ENCODE measurements at regions not wholly inside any gene's neighbourhood (a gene's known extent, or its start where the extent isn't known, plus 50 kb on each side); places are given as distances from the start of the nearest gene placed in this dataset.

- no peaks in the 10 kb centered on the region for H3K4me1 ChIP-seq (replicated peaks in 1 of 2)
- intact Hi-C loops (cut with DNase I): no loop called here
- no peak overlapping the region for H3K27ac ChIP-seq
- H3K36me3 ChIP-seq (replicated peaks in 1 of 2): no peaks in the 10 kb centered on the region
- H3K4me3 ChIP-seq: no peak overlapping the region
- TF ChIP-seq CTCF (IDR thresholded peaks at IDR 0.05) (no peak), POLR2A (IDR thresholded peaks at IDR 0.05) (no peak)
- no peaks in the 10 kb centered on the region for H3K27me3 ChIP-seq
- 59 to 68% (median 62%) methylated on average over 2 of the region's 2 CpGs for WGBS, 4 donors
- no peak for DNase-seq
- H3K9me3 ChIP-seq (replicated peaks in 1 of 3): no peaks in the 10 kb centered on the region
These were observed 425.0 kb downstream of the SNAPC1 start for GRCh38 chr14:62187265-62187664.

GRCh38 chr14:62189698-62190097 is 427.5 kb downstream of the SNAPC1 start:
- DNase-seq: peak in 6 of 7 donors; percentile 43 to 73 (median 59)
- Histone ChIP-seq H3K27ac (no peak overlapping the region), H3K27me3 (no peaks in the 10 kb centered on the region), H3K4me1 (replicated peaks in 1 of 2) (no peaks in the 10 kb centered on the region), H3K36me3 (replicated peaks in 1 of 2) (no peaks in the 10 kb centered on the region), H3K9me3 (replicated peaks in 1 of 3) (no peaks in the 10 kb centered on the region), H3K4me3 (no peak overlapping the region)
- WGBS, 4 donors: 0% methylated on average over 1 of the region's 1 CpG
- intact Hi-C loops (cut with DNase I): no loop called here
- no peak for TF ChIP-seq CTCF (IDR thresholded peaks at IDR 0.05)
- no peak for TF ChIP-seq POLR2A (IDR thresholded peaks at IDR 0.05)

GRCh38 chr14:62206456-62206855 is 444.2 kb downstream of the SNAPC1 start:
- no peak for DNase-seq
- 47 to 66% (median 54%) methylated on average over 3 of the region's 3 CpGs for WGBS, 4 donors
- no peaks in the 10 kb centered on the region for H3K36me3 ChIP-seq (replicated peaks in 1 of 2)
- no peaks in the 10 kb centered on the region for H3K27me3 ChIP-seq
- no peaks in the 10 kb centered on the region for H3K4me1 ChIP-seq (replicated peaks in 1 of 2)
- TF ChIP-seq CTCF (IDR thresholded peaks at IDR 0.05): no peak
- TF ChIP-seq POLR2A (IDR thresholded peaks at IDR 0.05): no peak
- H3K27ac ChIP-seq: no peak overlapping the region
- no peak overlapping the region for H3K4me3 ChIP-seq
- no peaks in the 10 kb centered on the region for H3K9me3 ChIP-seq (replicated peaks in 1 of 3)
- intact Hi-C loops (cut with DNase I): no loop called here

- Histone ChIP-seq H3K36me3 (replicated peaks in 1 of 2) (no peaks in the 10 kb centered on the region), H3K27me3 (no peaks in the 10 kb centered on the region), H3K4me3 (no peak overlapping the region), H3K27ac (no peak overlapping the region), H3K9me3 (replicated peaks in 1 of 3) (no peaks in the 10 kb centered on the region), H3K4me1 (replicated peaks in 1 of 2) (no peaks in the 10 kb centered on the region)
- TF ChIP-seq CTCF (IDR thresholded peaks at IDR 0.05): no peak
- no peak for TF ChIP-seq POLR2A (IDR thresholded peaks at IDR 0.05)
- DNase-seq: no peak
- intact Hi-C loops (cut with DNase I): no loop called here
- 79 to 83% (median 80%) methylated on average over 3 of the region's 3 CpGs for WGBS, 4 donors
These were observed 447.2 kb downstream of the SNAPC1 start for GRCh38 chr14:62209287-62209899.

Measured in adrenal gland (tissue), 9 donors.